ENCODE measurements at regions not wholly inside any gene's neighbourhood (a gene's known extent, or its start where the extent isn't known, plus 50 kb on each side); places are given as distances from the start of the nearest gene placed in this dataset.

DNA sequence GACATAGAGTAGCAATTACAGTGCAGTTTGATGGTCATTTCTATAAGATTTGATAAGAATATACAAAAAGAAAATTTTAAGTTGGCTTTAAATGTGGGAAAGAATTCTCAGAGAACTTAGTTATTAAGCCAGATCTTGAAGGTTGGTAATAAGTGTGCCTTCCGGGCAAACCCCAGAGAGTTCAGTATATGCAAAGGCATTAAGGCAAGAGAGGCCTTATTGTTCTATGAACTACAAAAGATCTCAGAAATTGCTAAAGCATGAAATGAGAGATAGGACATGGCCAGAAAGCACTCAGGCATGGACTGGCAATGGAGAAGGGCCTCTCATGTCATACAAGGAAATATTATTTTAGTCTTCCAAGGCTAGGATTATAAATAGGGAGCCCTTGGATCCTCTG is 390.2 kb upstream of the C1orf87 start:
- no peaks in the 10 kb centered on the region for H3K9me3 ChIP-seq (ENCODE audit: control insufficient read depth in 2 of 3, insufficient read depth in 1 of 3, low read length in 3 of 3)
- H3K36me3 ChIP-seq (ENCODE audit: control insufficient read depth in 2 of 3, insufficient read depth in 3 of 3, low read length in 3 of 3): no peaks in the 10 kb centered on the region
- H3K27ac ChIP-seq (ENCODE audit: low read depth in 2 of 2, low read length in 2 of 2): no peak overlapping the region
- no peak overlapping the region for H3K9ac ChIP-seq (ENCODE audit: low read length in 3 of 3)
- no peaks in the 10 kb centered on the region for H3K27me3 ChIP-seq (ENCODE audit: control insufficient read depth, insufficient read depth, low read length)
- H3K4me1 ChIP-seq (ENCODE audit: control insufficient read depth in 2 of 3, insufficient read depth in 2 of 3, low read depth in 1 of 3, low read length in 3 of 3): no peaks in the 10 kb centered on the region
- no peak overlapping the region for H3K4me3 ChIP-seq (ENCODE audit: low read length in 3 of 3)
- TF ChIP-seq, protein P1, sequence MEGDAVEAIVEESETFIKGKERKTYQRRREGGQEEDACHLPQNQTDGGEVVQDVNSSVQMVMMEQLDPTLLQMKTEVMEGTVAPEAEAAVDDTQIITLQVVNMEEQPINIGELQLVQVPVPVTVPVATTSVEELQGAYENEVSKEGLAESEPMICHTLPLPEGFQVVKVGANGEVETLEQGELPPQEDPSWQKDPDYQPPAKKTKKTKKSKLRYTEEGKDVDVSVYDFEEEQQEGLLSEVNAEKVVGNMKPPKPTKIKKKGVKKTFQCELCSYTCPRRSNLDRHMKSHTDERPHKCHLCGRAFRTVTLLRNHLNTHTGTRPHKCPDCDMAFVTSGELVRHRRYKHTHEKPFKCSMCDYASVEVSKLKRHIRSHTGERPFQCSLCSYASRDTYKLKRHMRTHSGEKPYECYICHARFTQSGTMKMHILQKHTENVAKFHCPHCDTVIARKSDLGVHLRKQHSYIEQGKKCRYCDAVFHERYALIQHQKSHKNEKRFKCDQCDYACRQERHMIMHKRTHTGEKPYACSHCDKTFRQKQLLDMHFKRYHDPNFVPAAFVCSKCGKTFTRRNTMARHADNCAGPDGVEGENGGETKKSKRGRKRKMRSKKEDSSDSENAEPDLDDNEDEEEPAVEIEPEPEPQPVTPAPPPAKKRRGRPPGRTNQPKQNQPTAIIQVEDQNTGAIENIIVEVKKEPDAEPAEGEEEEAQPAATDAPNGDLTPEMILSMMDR (IDR thresholded peaks at IDR 0.05; ENCODE audit: borderline replicate concordance, extremely low read depth, insufficient read depth): no peak
- no peak for DNase-seq
- no peak for FAIRE-seq
- intact Hi-C loops (cut with DNase I): no loop called here

DNA sequence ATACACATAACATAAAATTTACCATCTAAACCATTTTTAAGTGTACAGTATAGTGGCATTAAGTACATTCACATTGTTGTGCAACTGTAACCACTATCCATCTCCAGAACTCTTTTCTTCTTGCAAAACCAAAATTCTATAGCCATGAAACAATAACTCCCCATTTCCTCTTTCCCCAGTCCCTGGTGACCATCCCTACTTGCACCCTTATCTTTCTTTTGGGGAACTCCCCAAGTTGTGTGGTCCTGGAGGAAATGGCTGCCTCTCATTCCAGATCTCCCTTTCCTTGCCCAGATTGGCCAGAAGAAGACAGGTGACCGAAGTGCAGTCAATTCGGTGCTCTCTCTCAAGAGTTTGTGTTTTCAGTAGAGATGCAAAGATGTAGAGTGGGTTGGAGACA is 389.6 kb upstream of the C1orf87 start:
- H3K9me3 ChIP-seq (ENCODE audit: control insufficient read depth in 2 of 3, insufficient read depth in 1 of 3, low read length in 3 of 3): no peaks in the 10 kb centered on the region
- H3K9ac ChIP-seq (ENCODE audit: low read length in 3 of 3): no peak overlapping the region
- TF ChIP-seq, protein P1 (IDR thresholded peaks at IDR 0.05; ENCODE audit: borderline replicate concordance, extremely low read depth, insufficient read depth): no peak
- FAIRE-seq (no peak), DNase-seq (no peak)
- H3K4me3 ChIP-seq (ENCODE audit: low read length in 3 of 3): no peak overlapping the region
- intact Hi-C loops (cut with DNase I): no loop called here
- no peaks in the 10 kb centered on the region for H3K4me1 ChIP-seq (ENCODE audit: control insufficient read depth in 2 of 3, insufficient read depth in 2 of 3, low read depth in 1 of 3, low read length in 3 of 3)
- no peaks in the 10 kb centered on the region for H3K27me3 ChIP-seq (ENCODE audit: control insufficient read depth, insufficient read depth, low read length)
- no peaks in the 10 kb centered on the region for H3K36me3 ChIP-seq (ENCODE audit: control insufficient read depth in 2 of 3, insufficient read depth in 3 of 3, low read length in 3 of 3)
- no peak overlapping the region for H3K27ac ChIP-seq (ENCODE audit: low read depth in 2 of 2, low read length in 2 of 2)

DNA sequence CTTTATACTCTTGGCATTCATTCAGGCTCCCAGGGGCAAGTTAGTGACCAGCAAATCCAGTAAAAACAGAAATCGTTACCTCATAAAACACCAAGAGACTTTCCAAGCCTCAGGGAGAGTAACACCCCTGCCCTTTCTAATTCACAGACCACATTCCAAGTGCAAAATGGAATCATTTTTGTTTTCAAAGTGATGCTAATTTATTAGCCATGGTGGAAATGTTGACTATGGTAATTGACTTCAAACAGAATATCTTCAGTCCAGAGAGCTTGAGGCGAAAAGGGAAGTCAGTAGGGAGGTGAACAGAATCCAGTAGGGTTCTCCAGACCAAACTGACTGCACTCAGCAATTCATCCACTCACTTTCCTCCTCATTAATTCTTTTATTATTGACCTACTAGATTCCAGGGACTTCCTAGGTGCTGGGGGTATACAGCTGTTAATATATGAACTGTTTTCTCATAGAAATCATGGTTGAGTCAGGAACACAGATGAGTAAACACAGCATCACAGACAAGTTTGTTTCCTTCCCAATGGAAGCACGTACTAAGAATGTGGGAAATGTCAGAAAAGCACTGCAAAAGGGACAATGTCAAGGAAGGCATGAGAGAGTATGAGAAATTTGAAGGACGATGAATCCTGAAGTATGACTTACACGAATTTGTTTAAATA is 388.5 kb upstream of the C1orf87 start:
- Histone ChIP-seq H3K4me1 (ENCODE audit: control insufficient read depth in 2 of 3, insufficient read depth in 2 of 3, low read depth in 1 of 3, low read length in 3 of 3) (no peaks in the 10 kb centered on the region), H3K4me3 (ENCODE audit: low read length in 3 of 3) (no peak overlapping the region), H3K9ac (ENCODE audit: low read length in 3 of 3) (no peak overlapping the region), H3K9me3 (ENCODE audit: control insufficient read depth in 2 of 3, insufficient read depth in 1 of 3, low read length in 3 of 3) (no peaks in the 10 kb centered on the region), H3K27me3 (ENCODE audit: control insufficient read depth, insufficient read depth, low read length) (no peaks in the 10 kb centered on the region), H3K36me3 (ENCODE audit: control insufficient read depth in 2 of 3, insufficient read depth in 3 of 3, low read length in 3 of 3) (no peaks in the 10 kb centered on the region), H3K27ac (ENCODE audit: low read depth in 2 of 2, low read length in 2 of 2) (no peak overlapping the region)
- FAIRE-seq (no peak), DNase-seq (peak in 1 of 5 donors; percentile 9)
- intact Hi-C loops (cut with DNase I): no loop called here
- TF ChIP-seq, protein P1 (IDR thresholded peaks at IDR 0.05; ENCODE audit: borderline replicate concordance, extremely low read depth, insufficient read depth): no peak

DNA sequence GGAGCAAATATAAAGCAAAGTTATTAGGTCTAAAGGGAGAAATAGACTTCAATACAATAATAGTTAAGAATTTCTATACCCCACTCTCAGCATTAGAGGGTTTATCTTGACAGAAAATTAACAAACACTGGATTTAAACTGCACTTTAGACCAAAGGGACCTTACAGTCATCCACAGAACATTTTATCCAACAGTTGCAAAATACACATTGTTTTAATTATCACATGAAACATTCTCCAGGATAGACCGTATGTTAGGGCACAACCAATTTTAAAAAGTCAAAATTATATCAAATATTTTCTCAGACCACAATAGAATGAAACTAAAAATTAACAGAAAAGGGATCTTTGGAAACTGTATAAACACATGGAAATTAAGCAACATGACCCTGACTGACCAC is 384.5 kb upstream of the C1orf87 start:
- intact Hi-C loops (cut with DNase I): no loop called here
- no peaks in the 10 kb centered on the region for H3K36me3 ChIP-seq (ENCODE audit: control insufficient read depth in 2 of 3, insufficient read depth in 3 of 3, low read length in 3 of 3)

More for the DNA sequence above, 384.5 kb upstream of the C1orf87 start:
- TF ChIP-seq, protein P1 (IDR thresholded peaks at IDR 0.05; ENCODE audit: borderline replicate concordance, extremely low read depth, insufficient read depth): no peak
- Histone ChIP-seq H3K27ac (ENCODE audit: low read depth in 2 of 2, low read length in 2 of 2) (no peak overlapping the region), H3K27me3 (ENCODE audit: control insufficient read depth, insufficient read depth, low read length) (no peaks in the 10 kb centered on the region), H3K9me3 (ENCODE audit: control insufficient read depth in 2 of 3, insufficient read depth in 1 of 3, low read length in 3 of 3) (no peaks in the 10 kb centered on the region), H3K4me1 (ENCODE audit: control insufficient read depth in 2 of 3, insufficient read depth in 2 of 3, low read depth in 1 of 3, low read length in 3 of 3) (no peaks in the 10 kb centered on the region), H3K4me3 (ENCODE audit: low read length in 3 of 3) (no peak overlapping the region), H3K9ac (ENCODE audit: low read length in 3 of 3) (no peak overlapping the region)
- FAIRE-seq: no peak
- DNase-seq: no peak
